Cardiac fibroblast (primary cell): ENCODE measurements at regions not wholly inside any gene's neighbourhood (a gene's known extent, or its start where the extent isn't known, plus 50 kb on each side); places are given as distances from the start of the nearest gene placed in this dataset.
A peak's percentile ranks its signal among the peaks of the same experiment; 100 is the strongest.

Experiments used
- DNase-seq, 2 donors: peaks; one replicate each; pipeline versions ENCODE4 v3.0.0 to v3.0.0-alpha.2; 2010; ENCODE audit warnings: low read depth in 2 of 2
- H3K4me3 ChIP-seq, 2 donors: replicated peaks in 1 of 2; 1 replicate in 1 of 2; 2 replicates in 1 of 2; pipeline ENCODE4 v1.5.1; 2011; ENCODE audit warnings: low read depth in 2 of 2, low read length in 2 of 2, mild to moderate bottlenecking in 2 of 2, moderate library complexity in 1 of 2
- CTCF ChIP-seq: IDR thresholded peaks from one replicate; pipeline ENCODE4 v1.5.1; 2011; ENCODE audit warnings: low read depth, mild to moderate bottlenecking, low read length, inconsistent platforms

GRCh38 chr5:167008705-167009104 is 1282.7 kb upstream of the WWC1 start:
- DNase-seq = no peak
- TF ChIP-seq CTCF = no peak
- no peak overlapping the region for H3K4me3 ChIP-seq

GRCh38 chr5:167011196-167011595 is 1280.2 kb upstream of the WWC1 start:
- H3K4me3 ChIP-seq = no peak overlapping the region
- no peak for DNase-seq
- no peak for TF ChIP-seq CTCF

GRCh38 chr5:167012123-167013034 is 1279.1 kb upstream of the WWC1 start:
- TF ChIP-seq CTCF = no peak
- DNase-seq = no peak
- H3K4me3 ChIP-seq = no peak overlapping the region

GRCh38 chr5:167014401-167015056 is 1276.9 kb upstream of the WWC1 start:
- no peak overlapping the region for H3K4me3 ChIP-seq
- no peak for TF ChIP-seq CTCF
- DNase-seq = no peak

- TF ChIP-seq CTCF = no peak
- no peak overlapping the region for H3K4me3 ChIP-seq
- no peak for DNase-seq
Observed at GRCh38 chr5:167020418-167020817, 1271.0 kb upstream of the WWC1 start.

- no peak overlapping the region for H3K4me3 ChIP-seq
- no peak for TF ChIP-seq CTCF
- peak in 1 of 2 donors; percentile 7 for DNase-seq
Observed at GRCh38 chr5:167029488-167029887, 1262.0 kb upstream of the WWC1 start.
